Body of pancreas (tissue), 4 donors: ENCODE measurements at regions not wholly inside any gene's neighbourhood (a gene's known extent, or its start where the extent isn't known, plus 50 kb on each side); places are given as distances from the start of the nearest gene placed in this dataset.

ENCODE experiments used
- ATAC-seq: fragments of 150-250 bp; one replicate; pipeline ENCODE4 v1.9.1; 2016
- DNase-seq, 4 donors: peaks; one replicate each; pipeline ENCODE4 v3.0.0-alpha.2; 2019
- H3K27ac ChIP-seq, 4 donors: fragments of 200-600 bp; sonication (generic); 1 replicate in 3 of 4; 2 replicates in 1 of 4; pipeline versions ENCODE4 v1.5.1 to v1.6.1; 2016 to 2019; ENCODE audit warnings: mild to moderate bottlenecking in 1 of 4, mixed read lengths in 1 of 4, moderate library complexity in 1 of 4
- H3K27me3 ChIP-seq, 2 donors: fragments of 200-600 bp; sonication (generic); one replicate each; pipeline ENCODE4 v1.6.0; 2016; ENCODE audit warnings: mild to moderate bottlenecking in 1 of 2
- H3K36me3 ChIP-seq, 2 donors: fragments of 200-600 bp; sonication (generic); replicated peaks in 1 of 2; 2 replicates each; pipeline ENCODE4 v1.5.1; 2016; ENCODE audit warnings: low read depth in 2 of 2; ENCODE audit not compliant: insufficient read depth in 1 of 2
- H3K4me1 ChIP-seq: fragments of 200-600 bp; sonication (generic); one replicate; pipeline ENCODE4 v1.6.0; 2016
- H3K4me3 ChIP-seq, 2 donors: fragments of 200-600 bp; sonication (generic); 1 replicate in 1 of 2; 2 replicates in 1 of 2; pipeline ENCODE4 v1.5.1; 2016 to 2019
- H3K9me3 ChIP-seq, 3 donors: fragments of 200-600 bp; sonication (generic); 1 replicate in 2 of 3; 2 replicates in 1 of 3; pipeline ENCODE4 v1.5.1; 2016
- CTCF ChIP-seq, 7 experiments: fragments of 450-650 bp in 4 of 7; fragments of 200-600 bp in 3 of 7; sonication (generic) in 3 of 7; IDR thresholded peaks; one replicate each; pipeline ENCODE4 v1.5.1; 2016 to 2019; ENCODE audit warnings: antibody characterized with exemption in 7 of 7
- POLR2A ChIP-seq, 3 donors: fragments of 450-650 bp; IDR thresholded peaks; one replicate each; pipeline ENCODE4 v1.6.1; 2016; ENCODE audit warnings: antibody characterized with exemption in 3 of 3, mild to moderate bottlenecking in 2 of 3
- WGBS, 2 donors: methylation state at CpG; one replicate each; pipeline ENCODE4 v1.1.5; 2017; 5-methylcytosine and 5-hydroxymethylcytosine counted together
- intact Hi-C: fragments of 100-400 bp; cut with DNase I; formaldehyde crosslinking; loops from one replicate; pipeline ENCODE4 v1.15.1; 2023

- Histone ChIP-seq H3K36me3 (no peaks in the 10 kb centered on the region), H3K4me3 (no peak overlapping the region), H3K27ac (no peak overlapping the region), H3K4me1 (no peaks in the 10 kb centered on the region), H3K9me3 (no peaks in the 10 kb centered on the region), H3K27me3 (no peaks in the 10 kb centered on the region)
- 47 to 61% methylated on average over 2 of the region's 2 CpGs for WGBS, 2 donors
- no peak for DNase-seq
- intact Hi-C loops: no loop called here
- ATAC-seq: no peak
- TF ChIP-seq CTCF (IDR thresholded peaks at IDR 0.05) (no peak), POLR2A (IDR thresholded peaks at IDR 0.05) (no peak)
These were observed 54.0 kb upstream of the SLIT3 start for GRCh38 chr5:169354921-169355320.

- no peak for TF ChIP-seq CTCF (IDR thresholded peaks at IDR 0.05)
- TF ChIP-seq POLR2A (IDR thresholded peaks at IDR 0.05): no peak
- H3K9me3 ChIP-seq: no peaks in the 10 kb centered on the region
- intact Hi-C loops: no loop called here
- no peak for DNase-seq
- no peak overlapping the region for H3K27ac ChIP-seq
- no peaks in the 10 kb centered on the region for H3K27me3 ChIP-seq
- ATAC-seq: no peak
- H3K36me3 ChIP-seq: no peaks in the 10 kb centered on the region
- 57 to 59% methylated on average over 1 of the region's 1 CpG for WGBS, 2 donors
- H3K4me3 ChIP-seq: no peak overlapping the region
- no peaks in the 10 kb centered on the region for H3K4me1 ChIP-seq
These were observed 53.3 kb upstream of the SLIT3 start for GRCh38 chr5:169354263-169354662.

GRCh38 chr5:169352901-169353300 lies 52.0 kb upstream of the SLIT3 start:
- Histone ChIP-seq H3K4me3 (no peak overlapping the region), H3K4me1 (no peaks in the 10 kb centered on the region), H3K27ac (no peak overlapping the region), H3K36me3 (no peaks in the 10 kb centered on the region), H3K9me3 (no peaks in the 10 kb centered on the region), H3K27me3 (no peaks in the 10 kb centered on the region)
- intact Hi-C loops: no loop called here
- WGBS, 2 donors: 73 to 74% methylated on average over 7 of the region's 7 CpGs
- no peak for TF ChIP-seq POLR2A (IDR thresholded peaks at IDR 0.05)
- no peak for TF ChIP-seq CTCF (IDR thresholded peaks at IDR 0.05)
- DNase-seq (no peak), ATAC-seq (no peak)

GRCh38 chr5:169351721-169352120 lies 50.8 kb upstream of the SLIT3 start:
- H3K36me3 ChIP-seq: no peaks in the 10 kb centered on the region
- no peaks in the 10 kb centered on the region for H3K27me3 ChIP-seq
- ATAC-seq (no peak), DNase-seq (no peak)
- intact Hi-C loops: no loop called here
- H3K4me1 ChIP-seq: no peaks in the 10 kb centered on the region
- no peak for TF ChIP-seq POLR2A (IDR thresholded peaks at IDR 0.05)
- TF ChIP-seq CTCF (IDR thresholded peaks at IDR 0.05): no peak
- H3K9me3 ChIP-seq: no peaks in the 10 kb centered on the region
- H3K27ac ChIP-seq: no peak overlapping the region
- 52 to 62% methylated on average over 3 of the region's 3 CpGs for WGBS, 2 donors
- H3K4me3 ChIP-seq: no peak overlapping the region

- ATAC-seq (peak; percentile 47), DNase-seq (peak in 1 of 4 donors; percentile 25)
- 52 to 61% methylated on average over 7 of the region's 7 CpGs for WGBS, 2 donors
- no peak for TF ChIP-seq CTCF (IDR thresholded peaks at IDR 0.05)
- no peak for TF ChIP-seq POLR2A (IDR thresholded peaks at IDR 0.05)
- Histone ChIP-seq H3K27me3 (no peaks in the 10 kb centered on the region), H3K9me3 (no peaks in the 10 kb centered on the region), H3K4me3 (no peak overlapping the region), H3K27ac (no peak overlapping the region), H3K4me1 (no peaks in the 10 kb centered on the region), H3K36me3 (no peaks in the 10 kb centered on the region)
- intact Hi-C loops: no loop called here
These were observed 49.9 kb upstream of the SLIT3 start for GRCh38 chr5:169350759-169351240.
